ENCODE measurements at regions not wholly inside any gene's neighbourhood (a gene's known extent, or its start where the extent isn't known, plus 50 kb on each side); places are given as distances from the start of the nearest gene placed in this dataset.
"Not testable (repeated sequence)": the region's sequence is repeated elsewhere in the genome, so short reads cannot be mapped to it uniquely, and the experiment has no call there.

- H3K4me1 Mint-ChIP-seq: no peaks in the 10 kb centered on the region
- no peak for ATAC-seq (replicated peaks)
- H3K27ac Mint-ChIP-seq: no peak overlapping the region
- peaks cover 4% of the 10 kb centered on the region for H3K9me3 Mint-ChIP-seq
- H3K27me3 Mint-ChIP-seq: no peaks in the 10 kb centered on the region
- no peak overlapping the region for H3K4me3 Mint-ChIP-seq
- H3K36me3 Mint-ChIP-seq (ENCODE audit: low read depth): no peaks in the 10 kb centered on the region
Observed at GRCh38 chr1:238772322-238772721, 614.0 kb upstream of the CHRM3 start.

GRCh38 chr1:238767321-238767720, 619.0 kb upstream of the CHRM3 start:
- H3K9me3 Mint-ChIP-seq: peaks cover 12% of the 10 kb centered on the region
- no peak overlapping the region for H3K27ac Mint-ChIP-seq
- H3K27me3 Mint-ChIP-seq: no peaks in the 10 kb centered on the region
- H3K4me1 Mint-ChIP-seq: no peaks in the 10 kb centered on the region
- no peak overlapping the region for H3K4me3 Mint-ChIP-seq
- ATAC-seq (replicated peaks): no peak
- H3K36me3 Mint-ChIP-seq (ENCODE audit: low read depth): no peaks in the 10 kb centered on the region

- H3K27me3 Mint-ChIP-seq: no peaks in the 10 kb centered on the region
- ATAC-seq (replicated peaks): no peak
- no peaks in the 10 kb centered on the region for H3K4me1 Mint-ChIP-seq
- H3K9me3 Mint-ChIP-seq: peaks cover 16% of the 10 kb centered on the region
- H3K27ac Mint-ChIP-seq: no peak overlapping the region
- no peaks in the 10 kb centered on the region for H3K36me3 Mint-ChIP-seq (ENCODE audit: low read depth)
- no peak overlapping the region for H3K4me3 Mint-ChIP-seq
Observed at GRCh38 chr1:238764779-238765178, 621.6 kb upstream of the CHRM3 start.

- no peak for ATAC-seq (replicated peaks)
Observed at GRCh38 chr1:238753252-238753651, 633.1 kb upstream of the CHRM3 start.

GRCh38 chr1:238752327-238752726, 634.0 kb upstream of the CHRM3 start:
- Mint-ChIP-seq H3K4me1 (no peaks in the 10 kb centered on the region), H3K27me3 (no peaks in the 10 kb centered on the region), H3K9me3 (peaks cover 11% of the 10 kb centered on the region), H3K4me3 (no peak overlapping the region), H3K27ac (no peak overlapping the region), H3K36me3 (ENCODE audit: low read depth) (no peaks in the 10 kb centered on the region)
- no peak for ATAC-seq (replicated peaks)

More at GRCh38 chr1:238753252-238753651, 633.1 kb upstream of the CHRM3 start:
- no peaks in the 10 kb centered on the region for H3K4me1 Mint-ChIP-seq
- H3K9me3 Mint-ChIP-seq: peaks cover 11% of the 10 kb centered on the region
- H3K4me3 Mint-ChIP-seq: no peak overlapping the region
- H3K27me3 Mint-ChIP-seq: no peaks in the 10 kb centered on the region
- H3K27ac Mint-ChIP-seq: no peak overlapping the region
- H3K36me3 Mint-ChIP-seq (ENCODE audit: low read depth): no peaks in the 10 kb centered on the region

GRCh38 chr1:238745069-238745468, 641.3 kb upstream of the CHRM3 start:
- Mint-ChIP-seq H3K36me3 (ENCODE audit: low read depth) (no peaks in the 10 kb centered on the region), H3K27ac (no peak overlapping the region), H3K4me1 (no peaks in the 10 kb centered on the region), H3K9me3 (peaks cover 3% of the 10 kb centered on the region), H3K4me3 (no peak overlapping the region), H3K27me3 (no peaks in the 10 kb centered on the region)
- ATAC-seq (replicated peaks): no peak

- Mint-ChIP-seq H3K27me3 (no peaks in the 10 kb centered on the region), H3K36me3 (ENCODE audit: low read depth) (no peaks in the 10 kb centered on the region), H3K9me3 (no peaks in the 10 kb centered on the region), H3K4me1 (no peaks in the 10 kb centered on the region), H3K4me3 (no peak overlapping the region), H3K27ac (no peak overlapping the region)
- ATAC-seq (replicated peaks): no peak
Observed at GRCh38 chr1:238738892-238739291, 647.5 kb upstream of the CHRM3 start.

- Mint-ChIP-seq H3K9me3 (no peaks in the 10 kb centered on the region), H3K36me3 (ENCODE audit: low read depth) (no peaks in the 10 kb centered on the region), H3K27me3 (no peaks in the 10 kb centered on the region), H3K4me1 (no peaks in the 10 kb centered on the region), H3K27ac (no peak overlapping the region), H3K4me3 (no peak overlapping the region)
- ATAC-seq (replicated peaks): no peak
Observed at GRCh38 chr1:238727670-238728069, 658.7 kb upstream of the CHRM3 start.

- Mint-ChIP-seq H3K36me3 (ENCODE audit: low read depth) (no peaks in the 10 kb centered on the region), H3K9me3 (peaks cover 18% of the 10 kb centered on the region), H3K27ac (no peak overlapping the region), H3K27me3 (no peaks in the 10 kb centered on the region), H3K4me3 (no peak overlapping the region), H3K4me1 (no peaks in the 10 kb centered on the region)
- no peak for ATAC-seq (replicated peaks)
Observed at GRCh38 chr1:238722812-238723211, 663.6 kb upstream of the CHRM3 start.

- no peak for ATAC-seq (replicated peaks)
- H3K27ac Mint-ChIP-seq: no peak overlapping the region
- no peak overlapping the region for H3K4me3 Mint-ChIP-seq
- peaks cover 5% of the 10 kb centered on the region for H3K9me3 Mint-ChIP-seq
- H3K27me3 Mint-ChIP-seq: no peaks in the 10 kb centered on the region
- H3K4me1 Mint-ChIP-seq: no peaks in the 10 kb centered on the region
- no peaks in the 10 kb centered on the region for H3K36me3 Mint-ChIP-seq (ENCODE audit: low read depth)
Observed at GRCh38 chr1:238710697-238711096, 675.7 kb upstream of the CHRM3 start.

- H3K4me3 Mint-ChIP-seq: no peak overlapping the region
- no peaks in the 10 kb centered on the region for H3K4me1 Mint-ChIP-seq
- H3K27ac Mint-ChIP-seq: no peak overlapping the region
- ATAC-seq (replicated peaks): no peak
- peaks cover 13% of the 10 kb centered on the region for H3K9me3 Mint-ChIP-seq
- H3K36me3 Mint-ChIP-seq (ENCODE audit: low read depth): no peaks in the 10 kb centered on the region
- no peaks in the 10 kb centered on the region for H3K27me3 Mint-ChIP-seq
Observed at GRCh38 chr1:238701024-238701423, 685.3 kb upstream of the CHRM3 start.

GRCh38 chr1:238690415-238690814, 696.0 kb upstream of the CHRM3 start:
- no peaks in the 10 kb centered on the region for H3K27me3 Mint-ChIP-seq
- no peaks in the 10 kb centered on the region for H3K4me1 Mint-ChIP-seq
- no peaks in the 10 kb centered on the region for H3K36me3 Mint-ChIP-seq (ENCODE audit: low read depth)
- no peak for ATAC-seq (replicated peaks)
- peaks cover 8% of the 10 kb centered on the region for H3K9me3 Mint-ChIP-seq
- H3K27ac Mint-ChIP-seq: no peak overlapping the region
- no peak overlapping the region for H3K4me3 Mint-ChIP-seq

- H3K9me3 Mint-ChIP-seq; H3K27me3 Mint-ChIP-seq; H3K27ac Mint-ChIP-seq; H3K4me3 Mint-ChIP-seq; ATAC-seq (replicated peaks); H3K4me1 Mint-ChIP-seq; H3K36me3 Mint-ChIP-seq (ENCODE audit: low read depth): not testable (repeated sequence)
Observed at GRCh38 chr1:238684576-238684975, 701.8 kb upstream of the CHRM3 start.

GRCh38 chr1:238681451-238681850, 704.9 kb upstream of the CHRM3 start:
- H3K36me3 Mint-ChIP-seq (ENCODE audit: low read depth): no peaks in the 10 kb centered on the region
- H3K9me3 Mint-ChIP-seq: peaks cover 3% of the 10 kb centered on the region
- H3K4me1 Mint-ChIP-seq: no peaks in the 10 kb centered on the region
- H3K4me3 Mint-ChIP-seq: no peak overlapping the region
- H3K27me3 Mint-ChIP-seq: no peaks in the 10 kb centered on the region
- H3K27ac Mint-ChIP-seq: no peak overlapping the region
- no peak for ATAC-seq (replicated peaks)

- Mint-ChIP-seq H3K27ac (no peak overlapping the region), H3K27me3 (no peaks in the 10 kb centered on the region), H3K4me1 (no peaks in the 10 kb centered on the region), H3K36me3 (ENCODE audit: low read depth) (no peaks in the 10 kb centered on the region), H3K9me3 (peaks cover 3% of the 10 kb centered on the region), H3K4me3 (no peak overlapping the region)
- no peak for ATAC-seq (replicated peaks)
Observed at GRCh38 chr1:238681021-238681420, 705.3 kb upstream of the CHRM3 start.

GRCh38 chr1:238677567-238677966, 708.8 kb upstream of the CHRM3 start:
- Mint-ChIP-seq H3K4me1 (no peaks in the 10 kb centered on the region), H3K9me3 (peaks cover 2% of the 10 kb centered on the region), H3K27ac (no peak overlapping the region), H3K27me3 (no peaks in the 10 kb centered on the region), H3K4me3 (no peak overlapping the region), H3K36me3 (ENCODE audit: low read depth) (no peaks in the 10 kb centered on the region)
- no peak for ATAC-seq (replicated peaks)
